ENCODE measurements at regions not wholly inside any gene's neighbourhood (a gene's known extent, or its start where the extent isn't known, plus 50 kb on each side); places are given as distances from the start of the nearest gene placed in this dataset.

DNA sequence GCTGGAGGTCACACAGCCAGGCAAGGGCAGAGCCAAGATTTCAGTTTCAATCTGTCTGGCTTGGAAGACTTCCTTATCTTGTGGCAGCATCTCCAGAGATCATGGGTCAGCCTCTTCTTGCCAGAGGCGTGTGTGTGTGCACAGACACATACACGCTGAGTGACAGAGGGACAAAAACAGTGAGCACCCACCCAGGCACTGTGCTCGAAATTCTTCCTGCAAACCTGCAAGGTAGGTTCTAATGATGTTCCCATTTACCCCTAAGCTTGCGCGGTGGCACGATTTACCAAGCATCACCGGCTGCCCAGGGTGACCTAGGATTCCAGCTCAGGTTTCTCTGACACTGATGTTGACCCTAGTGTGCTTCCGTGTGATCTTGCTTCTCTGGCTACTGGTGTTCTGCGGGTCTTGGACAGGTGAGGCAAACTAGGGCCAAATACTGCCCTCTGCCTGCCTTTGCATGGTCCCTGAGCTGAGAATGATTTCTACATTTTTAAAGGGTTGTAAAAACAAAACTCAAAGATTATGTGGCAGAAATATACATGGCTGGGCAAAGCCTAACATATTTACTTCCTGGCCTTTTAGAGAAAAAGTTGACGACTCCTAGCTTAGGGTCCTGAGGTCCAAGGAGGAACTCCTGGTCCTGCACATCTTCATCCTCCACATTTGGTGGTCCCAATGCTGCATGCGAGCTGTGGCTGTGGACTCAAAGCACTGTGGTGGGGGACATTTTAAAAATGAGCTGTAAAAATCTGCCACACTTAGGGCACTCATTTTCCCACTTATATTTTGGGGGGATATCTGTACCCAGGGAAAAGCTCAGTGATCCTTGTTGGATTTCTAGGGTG is 268.5 kb downstream of the RPS24 start:
- DNase-seq = no peak

- DNase-seq = no peak
Measured at GRCh38 chr10:78302739-78302988, 269.0 kb downstream of the RPS24 start.

DNA sequence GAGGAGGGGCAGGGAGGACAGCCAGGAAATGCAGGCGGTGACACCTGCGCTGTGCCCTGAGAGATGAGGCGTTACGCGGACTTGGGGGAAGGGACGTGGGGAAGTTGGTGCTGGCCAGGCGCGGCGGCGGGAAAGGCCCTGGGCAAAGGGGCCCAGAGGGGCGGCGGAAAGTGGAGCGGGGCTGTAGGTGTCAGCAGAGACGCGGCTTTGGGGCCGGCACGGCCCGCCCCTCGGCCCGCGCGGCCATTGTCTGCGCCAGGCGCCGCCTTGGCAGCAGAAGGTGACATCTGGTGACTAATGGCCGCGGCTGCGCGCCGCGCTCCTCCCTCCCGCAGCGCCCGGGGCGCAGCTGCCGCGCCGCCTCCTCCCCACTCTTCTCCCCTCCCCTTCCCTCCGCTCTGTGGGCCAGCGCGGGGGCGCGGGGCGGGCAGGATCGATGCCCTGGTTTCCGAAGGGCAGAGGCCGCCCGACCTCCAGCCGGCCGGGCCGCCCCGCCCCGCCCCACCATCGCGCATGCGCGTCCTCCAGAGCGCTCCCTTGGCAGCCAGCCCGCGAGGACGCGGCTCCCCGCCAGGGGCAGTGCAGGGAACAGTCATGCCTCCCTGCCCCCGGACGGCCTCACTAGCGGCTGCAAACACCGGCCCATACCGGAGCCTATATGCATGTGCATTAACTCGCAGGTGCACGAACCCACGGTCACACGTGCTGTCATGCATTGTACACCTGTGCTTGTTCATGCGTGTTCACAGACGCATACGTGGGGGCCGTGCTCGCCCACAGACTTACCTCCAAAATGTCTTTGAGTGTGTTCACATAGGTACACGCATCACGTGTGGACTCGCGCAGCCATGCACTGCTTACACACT is 269.6 kb downstream of the RPS24 start:
- DNase-seq = peak; percentile 87

- no peak for DNase-seq
Measured at GRCh38 chr10:78304091-78305045, 270.7 kb downstream of the RPS24 start.

- DNase-seq = no peak
Measured at GRCh38 chr10:78305311-78305710, 271.6 kb downstream of the RPS24 start.

DNA sequence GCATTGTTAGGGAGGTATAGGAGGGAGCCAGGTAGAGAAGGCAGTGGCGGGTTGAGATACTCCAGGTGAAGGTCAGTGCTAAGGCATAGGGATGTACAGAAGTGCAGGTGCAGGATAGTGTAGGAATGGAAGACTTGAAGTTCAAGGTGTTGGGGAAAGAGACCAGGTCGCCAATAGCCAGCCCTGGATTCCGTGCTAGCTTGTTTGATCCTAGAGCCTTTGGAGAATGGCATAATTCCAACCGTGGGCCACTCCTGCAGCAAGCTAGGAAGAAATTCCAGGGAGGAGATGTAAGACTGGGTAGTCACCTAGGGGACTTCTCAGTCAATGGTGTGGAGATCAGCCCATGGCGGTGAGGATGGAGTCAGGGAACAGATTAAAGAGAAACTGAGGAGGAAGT is 272.7 kb downstream of the RPS24 start:
- no peak for DNase-seq

GRCh38 chr10:78307576-78307975 is 273.9 kb downstream of the RPS24 start:
- no peak for DNase-seq

DNA sequence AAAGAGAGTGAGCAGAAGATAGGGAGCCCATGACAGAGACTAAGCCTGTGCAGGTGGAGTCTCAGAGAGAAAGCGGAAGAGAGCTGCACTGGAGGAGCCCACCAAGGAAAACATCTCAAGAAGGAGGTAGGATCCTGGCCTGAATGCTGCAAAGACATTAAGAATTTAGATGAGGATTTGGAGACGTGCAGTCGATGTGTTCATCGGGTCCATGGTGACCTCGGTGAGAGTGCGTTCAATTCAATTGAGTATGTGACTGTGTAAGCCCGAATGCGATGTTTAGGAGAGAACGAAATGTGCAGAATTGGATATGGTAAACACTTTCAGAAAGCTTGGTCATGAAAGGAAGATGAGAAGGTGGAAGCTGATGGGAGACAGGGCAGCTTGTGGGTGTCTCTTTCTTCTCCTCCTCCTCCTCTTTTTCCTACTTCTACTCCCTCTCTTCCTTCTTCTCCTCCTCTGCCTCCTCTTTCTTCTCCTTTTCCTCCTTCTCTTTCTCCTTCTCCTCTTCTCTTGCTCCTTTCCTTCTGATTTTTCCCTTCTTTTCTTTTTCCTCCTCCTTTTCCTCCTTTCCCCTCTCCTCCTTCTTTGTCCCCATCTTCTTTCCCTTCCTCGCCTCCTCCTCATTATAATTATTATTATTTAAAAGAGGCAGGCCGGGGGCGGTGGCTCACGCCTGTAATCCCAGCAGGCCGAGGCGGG is 276.0 kb downstream of the RPS24 start:
- DNase-seq = no peak

GRCh38 chr10:78310481-78311080 is 276.9 kb downstream of the RPS24 start:
- DNase-seq = no peak

DNA sequence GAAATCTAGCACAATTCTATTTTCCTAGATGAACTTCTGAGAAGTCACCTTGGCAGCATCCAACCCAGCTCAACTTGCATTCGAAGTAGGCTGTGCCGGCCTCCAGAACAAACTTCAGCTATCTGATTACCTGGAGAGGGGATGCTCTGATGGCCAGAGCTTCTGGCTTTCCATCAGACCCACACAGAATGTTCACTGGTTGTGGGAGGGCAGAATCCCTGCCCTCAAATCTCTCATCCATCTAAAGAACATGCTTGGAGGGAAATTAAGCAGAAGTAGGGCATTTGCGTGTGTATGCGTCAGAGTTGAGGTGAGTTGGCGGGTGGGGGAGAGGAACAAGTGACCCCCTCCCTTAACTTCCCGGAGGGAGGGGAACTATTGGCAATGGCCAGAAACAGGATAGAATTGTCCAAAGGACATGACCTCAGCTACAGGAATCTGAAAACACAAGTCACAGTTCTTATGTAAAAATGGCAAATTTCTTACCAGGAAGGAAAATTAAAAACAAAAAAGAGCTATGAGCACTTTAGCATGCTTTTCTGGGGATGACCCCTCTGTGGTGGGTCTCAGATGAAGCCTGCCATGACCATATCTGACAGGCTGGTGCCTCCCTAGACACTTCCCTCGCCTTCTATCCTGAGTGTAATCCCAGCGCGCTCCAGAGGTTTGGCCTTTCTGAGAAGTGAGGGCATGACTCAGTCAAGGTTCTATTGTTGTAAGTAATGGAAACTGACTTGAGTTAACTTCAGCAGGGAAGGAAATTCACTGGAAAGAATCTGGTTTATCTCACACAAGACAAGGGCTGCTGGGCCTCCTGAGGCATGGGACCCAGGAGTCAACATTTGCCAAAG is 278.8 kb downstream of the RPS24 start:
- no peak for DNase-seq

DNA sequence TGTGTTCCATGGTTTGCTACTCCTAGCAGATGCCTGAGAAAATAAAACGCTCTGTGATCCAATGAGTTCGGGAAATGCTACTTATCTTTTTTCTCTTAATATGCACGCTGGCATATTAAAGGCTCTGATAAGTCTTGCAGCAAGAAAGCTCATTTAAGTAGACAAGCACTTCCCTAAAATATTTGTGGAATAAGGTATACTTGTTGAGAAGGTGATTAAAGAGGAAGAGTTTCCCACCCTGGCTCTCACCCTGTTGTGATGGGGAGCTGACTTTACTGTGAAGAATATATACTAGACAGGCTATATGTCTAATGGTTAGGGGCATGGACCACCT is 279.4 kb downstream of the RPS24 start:
- DNase-seq = no peak

- DNase-seq = no peak
Measured at GRCh38 chr10:78313636-78314035, 280.0 kb downstream of the RPS24 start.

GRCh38 chr10:78314651-78315050 is 281.0 kb downstream of the RPS24 start:
- DNase-seq = no peak

DNA sequence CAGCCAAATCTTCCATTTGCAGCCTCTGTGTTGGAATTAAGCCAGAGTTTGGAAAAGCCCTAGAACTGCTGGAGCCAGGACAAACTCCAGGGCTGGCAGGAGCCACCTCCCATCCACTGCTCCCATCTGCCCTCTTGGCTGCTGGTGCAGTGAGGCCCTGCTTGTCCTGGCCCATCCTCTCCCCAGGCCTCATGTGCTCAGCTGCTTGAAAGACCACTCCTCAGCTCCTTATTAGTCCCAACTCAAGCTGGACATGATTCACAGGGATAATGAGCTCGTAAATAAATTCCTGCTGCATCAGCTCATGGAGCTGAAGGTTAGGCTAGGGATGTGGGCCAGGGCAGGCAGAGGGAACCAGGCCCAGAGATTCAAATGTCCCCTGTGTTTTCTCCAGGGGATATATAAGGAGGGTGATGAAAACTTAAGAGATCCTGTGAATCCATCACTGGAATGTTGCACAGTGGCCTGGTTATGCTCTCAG is 282.8 kb downstream of the RPS24 start:
- peak; percentile 98 for DNase-seq

DNA sequence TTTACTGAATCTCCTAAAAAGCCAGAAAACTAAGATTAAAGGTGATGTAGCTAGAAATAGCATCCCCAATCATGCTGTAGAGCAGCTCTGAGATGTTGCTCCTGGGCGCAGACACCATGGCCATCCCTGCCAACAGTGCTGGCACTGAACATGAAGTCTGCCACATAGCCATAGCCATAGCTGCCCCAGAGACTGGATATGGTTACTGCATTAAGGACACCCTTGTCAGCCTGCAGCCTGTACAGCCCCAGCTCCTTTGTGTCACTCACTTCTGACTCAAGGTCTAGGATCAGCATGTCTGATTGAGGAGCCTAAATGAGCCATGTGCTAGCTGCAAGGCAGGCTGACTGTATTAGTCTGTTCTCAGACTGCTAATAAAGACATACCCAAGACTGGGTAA is 284.6 kb downstream of the RPS24 start:
- peak; percentile 4 for DNase-seq

DNA sequence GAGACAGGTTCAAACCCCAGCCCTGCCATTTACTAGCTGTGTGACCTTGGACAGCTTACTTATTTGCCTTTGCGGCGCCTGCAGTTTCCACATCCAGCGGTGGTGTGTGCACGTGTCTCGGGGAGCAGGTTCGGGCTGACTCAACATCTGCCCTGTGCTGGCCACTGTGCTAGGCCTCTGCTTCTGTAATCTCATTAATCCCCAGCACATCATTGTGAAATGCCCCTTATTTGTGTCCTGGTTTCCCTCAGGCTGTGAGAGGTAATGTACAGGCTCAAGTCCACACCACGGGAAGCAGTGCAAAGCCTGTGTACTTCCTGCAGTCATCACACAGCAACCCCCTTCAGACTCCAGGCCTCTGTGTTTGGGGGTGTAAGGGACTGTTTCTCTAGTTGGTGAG is 285.7 kb downstream of the RPS24 start:
- no peak for DNase-seq

DNA sequence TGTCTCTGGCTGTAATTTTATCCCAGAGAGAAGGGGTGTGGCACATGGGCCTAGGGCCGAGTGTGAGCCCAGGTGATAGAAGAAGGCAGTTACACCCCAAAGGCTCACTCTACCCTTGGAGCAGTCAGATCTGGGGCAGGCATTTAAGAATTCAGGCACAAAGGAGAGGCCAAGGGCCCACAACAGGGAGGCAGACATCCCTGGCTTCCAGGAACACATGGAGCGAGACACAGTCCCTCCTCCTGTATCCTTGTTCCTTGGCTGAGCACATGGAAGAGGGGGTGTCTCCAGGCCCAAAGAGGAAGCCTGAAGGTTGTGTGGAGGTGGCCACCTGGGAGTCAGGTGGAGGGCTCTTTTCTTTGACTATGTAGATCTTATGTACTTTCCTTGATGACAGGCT is 286.2 kb downstream of the RPS24 start:
- no peak for DNase-seq

DNA sequence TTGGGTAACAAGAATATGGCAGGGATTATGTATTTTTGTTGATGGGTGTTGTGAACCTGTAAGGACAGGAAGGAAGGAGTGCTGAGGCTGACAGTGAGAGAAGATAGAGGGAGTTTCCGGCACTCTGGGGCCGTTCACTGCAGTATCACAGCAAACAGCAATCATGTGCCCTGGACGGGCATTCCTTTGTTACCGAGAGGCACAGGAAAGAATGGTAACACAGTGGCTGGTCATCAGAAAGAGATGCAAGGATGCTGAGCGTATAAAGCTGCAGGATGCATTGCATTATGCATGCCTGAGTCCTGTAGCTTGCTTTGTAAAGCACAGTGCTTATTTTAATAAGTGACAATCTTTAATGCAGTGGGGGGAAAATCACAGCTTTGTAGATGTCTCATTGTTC is 286.8 kb downstream of the RPS24 start:
- no peak for DNase-seq

GRCh38 chr10:78321000-78321399 is 287.3 kb downstream of the RPS24 start:
- no peak for DNase-seq

DNA sequence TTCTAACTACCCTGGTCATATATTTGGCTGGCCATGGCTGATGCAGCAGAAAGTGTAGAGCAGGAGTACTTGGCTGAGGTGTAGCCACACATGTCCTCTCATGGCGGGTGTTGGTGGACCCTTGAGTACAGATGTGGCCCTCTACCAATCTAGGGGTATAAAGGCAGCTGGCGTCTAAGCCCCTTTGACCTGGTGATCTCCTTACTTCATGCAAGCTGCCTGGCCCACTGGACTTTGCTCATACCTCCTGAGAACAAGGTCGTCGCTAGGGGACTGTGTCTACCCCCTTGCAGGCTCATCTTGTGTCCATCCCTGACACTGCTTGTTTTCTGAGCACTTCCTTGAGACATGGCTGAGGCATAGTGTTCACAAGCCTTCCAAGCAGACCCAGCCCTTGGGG is 287.8 kb downstream of the RPS24 start:
- DNase-seq = no peak

DNA sequence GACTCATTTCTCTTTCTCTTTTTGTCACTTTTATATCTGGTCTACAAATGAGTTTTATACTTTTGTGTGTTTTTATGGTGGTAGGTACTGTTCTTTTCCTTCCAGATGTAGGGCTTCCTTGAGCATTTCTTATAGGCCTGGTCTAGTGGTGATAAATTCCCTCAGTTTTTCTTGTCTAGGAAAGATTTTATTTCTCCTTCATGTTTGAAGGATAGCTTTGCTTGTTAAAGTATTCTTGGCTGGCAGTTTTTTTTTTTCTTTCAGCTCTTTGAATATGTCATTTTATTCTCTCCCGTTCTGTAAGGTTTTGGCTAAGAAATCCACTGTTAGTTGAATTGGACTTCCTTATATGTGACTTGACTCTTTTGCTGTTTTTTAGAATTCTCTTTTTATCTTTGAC is 292.7 kb downstream of the RPS24 start:
- no peak for DNase-seq
